Ovary (tissue), 3 donors: ENCODE measurements at regions not wholly inside any gene's neighbourhood (a gene's known extent, or its start where the extent isn't known, plus 50 kb on each side); places are given as distances from the start of the nearest gene placed in this dataset.

Experiments
- EP300 ChIP-seq: sonication (generic); formaldehyde crosslinking; IDR thresholded peaks from one replicate; pipeline ENCODE4 v1.6.1; 2017; ENCODE audit warnings: antibody characterized with exemption
- POLR2A ChIP-seq: fragments of 450-650 bp; IDR thresholded peaks from one replicate; pipeline ENCODE4 v1.6.1; 2017; ENCODE audit warnings: antibody characterized with exemption, mild to moderate bottlenecking, moderate library complexity
- TF ChIP-seq, protein P1 (sequence below), 3 donors: fragments of 450-650 bp in 2 of 3; fragments of 200-600 bp in 1 of 3; IDR thresholded peaks; one replicate each; pipeline versions ENCODE4 v1.5.1 to v1.8.0; 2016 to 2022; ENCODE audit warnings: antibody characterized with exemption in 3 of 3, mild to moderate bottlenecking in 1 of 3
- donor health status: DM: no; HTN: no; CAD: no.

GRCh38 chr17:52209507-52209906 lies 51.0 kb upstream of the CA10 start:
- TF ChIP-seq, protein P1, sequence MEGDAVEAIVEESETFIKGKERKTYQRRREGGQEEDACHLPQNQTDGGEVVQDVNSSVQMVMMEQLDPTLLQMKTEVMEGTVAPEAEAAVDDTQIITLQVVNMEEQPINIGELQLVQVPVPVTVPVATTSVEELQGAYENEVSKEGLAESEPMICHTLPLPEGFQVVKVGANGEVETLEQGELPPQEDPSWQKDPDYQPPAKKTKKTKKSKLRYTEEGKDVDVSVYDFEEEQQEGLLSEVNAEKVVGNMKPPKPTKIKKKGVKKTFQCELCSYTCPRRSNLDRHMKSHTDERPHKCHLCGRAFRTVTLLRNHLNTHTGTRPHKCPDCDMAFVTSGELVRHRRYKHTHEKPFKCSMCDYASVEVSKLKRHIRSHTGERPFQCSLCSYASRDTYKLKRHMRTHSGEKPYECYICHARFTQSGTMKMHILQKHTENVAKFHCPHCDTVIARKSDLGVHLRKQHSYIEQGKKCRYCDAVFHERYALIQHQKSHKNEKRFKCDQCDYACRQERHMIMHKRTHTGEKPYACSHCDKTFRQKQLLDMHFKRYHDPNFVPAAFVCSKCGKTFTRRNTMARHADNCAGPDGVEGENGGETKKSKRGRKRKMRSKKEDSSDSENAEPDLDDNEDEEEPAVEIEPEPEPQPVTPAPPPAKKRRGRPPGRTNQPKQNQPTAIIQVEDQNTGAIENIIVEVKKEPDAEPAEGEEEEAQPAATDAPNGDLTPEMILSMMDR (IDR thresholded peaks at IDR 0.05): no peak
- TF ChIP-seq POLR2A: no peak
- TF ChIP-seq EP300: no peak
